Activated CD8-positive, alpha-beta T cell treated with anti-CD3 and anti-CD28 coated beads for 36 hours (primary cell): ENCODE measurements at regions not wholly inside any gene's neighbourhood (a gene's known extent, or its start where the extent isn't known, plus 50 kb on each side); places are given as distances from the start of the nearest gene placed in this dataset.

ENCODE experiments used
- ATAC-seq: fragments of 200-7000 bp; cut with Tn5 transposase; one replicate; pipeline ENCODE4 v1.10.0; 2021; ENCODE audit warnings: mild to moderate bottlenecking, moderate library complexity
- CTCF ChIA-PET: fragments of 350-600 bp; sonication (Branson Sonifier 250); formaldehyde crosslinking; loops from one replicate; lab custom pipeline; 2021; ENCODE audit warnings: antibody characterized with exemption; lab: Charles Lee
- POLR2A ChIA-PET: fragments of 350-600 bp; sonication (Branson Sonifier 250); formaldehyde crosslinking; loops from one replicate; lab custom pipeline; 2021; ENCODE audit warnings: antibody characterized with exemption; lab: Charles Lee
- DNase-seq: peaks from one replicate; pipeline ENCODE4 v3.0.0-alpha.2; 2020
- H3K27ac Mint-ChIP-seq: one replicate; pipeline ENCODE4 v1.8.0; 2021; ENCODE audit warnings: mild to moderate bottlenecking, mixed read lengths
- H3K27me3 Mint-ChIP-seq: one replicate; pipeline ENCODE4 v1.8.0; 2021; ENCODE audit warnings: mixed read lengths
- H3K36me3 Mint-ChIP-seq: one replicate; pipeline ENCODE4 v1.8.0; 2021; ENCODE audit warnings: low read depth, mixed read lengths
- H3K4me1 Mint-ChIP-seq: one replicate; pipeline ENCODE4 v1.8.0; 2021; ENCODE audit warnings: low read depth, mixed read lengths
- H3K4me3 Mint-ChIP-seq: one replicate; pipeline ENCODE4 v1.8.0; 2021; ENCODE audit warnings: mild to moderate bottlenecking, moderate library complexity, mixed read lengths
- H3K9me3 Mint-ChIP-seq: one replicate; pipeline ENCODE4 v1.8.0; 2021; ENCODE audit warnings: mixed read lengths
- intact Hi-C: fragments of 100-400 bp; cut with micrococcal nuclease; formaldehyde crosslinking; loops from one replicate; pipeline ENCODE4 v1.10.0; 2022
- TF ChIP-seq, protein P1 (sequence below): fragments of 200-600 bp; IDR thresholded peaks from one replicate; pipeline ENCODE4 v1.8.0; 2022; ENCODE audit warnings: antibody characterized with exemption, mild to moderate bottlenecking

DNA sequence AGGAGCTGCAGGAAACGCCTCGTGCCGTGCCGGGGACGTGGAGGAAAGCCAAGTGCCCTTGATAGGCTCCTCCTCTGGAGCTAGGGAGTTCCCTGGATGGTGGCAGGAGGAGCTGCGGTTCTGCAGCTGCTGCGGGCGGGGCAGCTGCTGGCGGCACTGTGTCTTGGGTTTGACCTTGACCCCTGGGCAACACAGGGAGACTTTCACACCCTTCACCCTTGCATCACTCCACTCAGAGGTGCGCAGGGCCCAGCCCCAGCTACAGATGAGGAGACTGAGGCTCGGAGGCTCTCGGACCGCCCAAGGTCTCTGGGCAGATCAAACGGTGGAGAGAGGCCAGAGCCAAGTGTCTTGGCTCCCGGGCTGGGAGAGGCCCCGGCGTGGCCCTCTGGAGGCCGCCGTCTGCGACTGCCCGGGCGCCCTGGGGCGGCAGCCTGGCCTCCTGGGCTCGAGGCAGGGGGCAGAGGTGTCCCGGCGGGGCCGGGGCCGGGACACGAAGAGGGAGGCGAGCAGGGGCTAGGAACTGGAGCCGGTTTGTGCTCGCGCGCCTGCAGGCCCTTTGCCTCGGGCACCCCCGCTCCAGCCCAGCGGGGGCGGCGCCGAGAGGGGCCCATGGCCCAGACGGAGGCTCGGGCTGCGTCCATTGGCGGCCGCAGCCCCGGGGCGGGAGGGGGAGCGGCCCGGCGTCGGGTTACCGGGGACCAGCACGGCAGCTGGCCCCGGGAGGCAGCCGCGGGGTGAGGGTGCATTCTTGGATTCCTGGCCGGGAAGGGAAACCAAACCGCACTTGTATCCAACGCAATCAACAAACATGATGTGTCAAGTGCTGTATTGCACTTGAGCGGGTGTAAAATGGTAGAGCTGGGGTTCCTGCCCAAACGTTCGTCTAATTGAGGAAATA lies 129.6 kb upstream of the SLC1A4 start:
- ChIA-PET CTCF (interaction anchor here (0.7 to 2.3 kb wide), 12 partner anchors 8 to 273 kb away, joined by 3 to 11 read pairs (median 4); no protein-coding TSS in a partner anchor), POLR2A (interaction anchor here (0.6 to 1.2 kb wide), 3 partner anchors 8 to 273 kb away, joined by 3 read pairs; partner anchors contain the start of gene SERTAD2)
- H3K4me1 Mint-ChIP-seq = peaks cover 8% of the 10 kb centered on the region
- no peaks in the 10 kb centered on the region for H3K9me3 Mint-ChIP-seq
- H3K36me3 Mint-ChIP-seq = no peaks in the 10 kb centered on the region
- DNase-seq = no peak
- no peak overlapping the region for H3K27ac Mint-ChIP-seq
- no peak overlapping the region for H3K4me3 Mint-ChIP-seq
- H3K27me3 Mint-ChIP-seq = peaks cover 6% of the 10 kb centered on the region
- TF ChIP-seq, protein P1, sequence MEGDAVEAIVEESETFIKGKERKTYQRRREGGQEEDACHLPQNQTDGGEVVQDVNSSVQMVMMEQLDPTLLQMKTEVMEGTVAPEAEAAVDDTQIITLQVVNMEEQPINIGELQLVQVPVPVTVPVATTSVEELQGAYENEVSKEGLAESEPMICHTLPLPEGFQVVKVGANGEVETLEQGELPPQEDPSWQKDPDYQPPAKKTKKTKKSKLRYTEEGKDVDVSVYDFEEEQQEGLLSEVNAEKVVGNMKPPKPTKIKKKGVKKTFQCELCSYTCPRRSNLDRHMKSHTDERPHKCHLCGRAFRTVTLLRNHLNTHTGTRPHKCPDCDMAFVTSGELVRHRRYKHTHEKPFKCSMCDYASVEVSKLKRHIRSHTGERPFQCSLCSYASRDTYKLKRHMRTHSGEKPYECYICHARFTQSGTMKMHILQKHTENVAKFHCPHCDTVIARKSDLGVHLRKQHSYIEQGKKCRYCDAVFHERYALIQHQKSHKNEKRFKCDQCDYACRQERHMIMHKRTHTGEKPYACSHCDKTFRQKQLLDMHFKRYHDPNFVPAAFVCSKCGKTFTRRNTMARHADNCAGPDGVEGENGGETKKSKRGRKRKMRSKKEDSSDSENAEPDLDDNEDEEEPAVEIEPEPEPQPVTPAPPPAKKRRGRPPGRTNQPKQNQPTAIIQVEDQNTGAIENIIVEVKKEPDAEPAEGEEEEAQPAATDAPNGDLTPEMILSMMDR = no peak
- ATAC-seq = no peak
- intact Hi-C loops = loop anchor here (5.0 kb wide), 1 partner anchor 212 kb away; no protein-coding TSS in a partner anchor

DNA sequence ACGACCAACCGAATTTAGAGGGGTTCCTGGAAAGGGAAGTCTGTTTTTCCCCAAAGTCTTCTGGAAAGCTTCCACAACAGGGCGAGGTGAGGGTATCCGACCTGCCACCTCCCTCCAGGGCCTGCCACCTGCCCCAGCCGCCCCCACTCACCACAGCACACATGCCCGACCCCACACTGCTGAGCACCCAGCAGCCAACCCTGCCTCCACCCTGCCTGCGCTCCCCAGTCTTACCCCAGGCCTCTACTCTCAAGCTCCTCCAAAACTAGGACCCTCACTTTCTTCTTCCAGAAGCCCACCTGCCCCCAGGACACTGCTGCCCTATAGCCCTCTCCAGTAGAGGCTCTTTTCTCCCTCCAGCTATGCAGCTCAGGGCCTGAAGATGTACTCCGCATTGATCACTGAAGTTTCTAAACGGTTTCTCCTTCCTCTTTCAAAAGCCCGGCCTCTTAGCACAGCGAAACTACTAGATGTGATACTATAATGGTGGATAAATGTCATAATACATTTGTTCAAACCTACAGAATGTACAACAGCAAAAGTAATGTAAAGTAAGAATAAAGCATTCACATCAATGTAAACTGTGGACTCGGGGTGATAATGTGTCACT lies 128.8 kb upstream of the SLC1A4 start:
- intact Hi-C loops = loop anchor here (5.0 kb wide), 1 partner anchor 213 kb away; no protein-coding TSS in a partner anchor
- Mint-ChIP-seq H3K36me3 (no peaks in the 10 kb centered on the region), H3K4me3 (no peak overlapping the region), H3K27ac (no peak overlapping the region), H3K27me3 (peaks cover 6% of the 10 kb centered on the region), H3K4me1 (peaks cover 4% of the 10 kb centered on the region), H3K9me3 (no peaks in the 10 kb centered on the region)
- ChIA-PET CTCF (interaction anchor here (0.7 to 2.3 kb wide), 7 partner anchors 9 to 274 kb away, joined by 3 to 11 read pairs (median 4); no protein-coding TSS in a partner anchor), POLR2A (interaction anchor here (1.2 kb wide), 1 partner anchor 207 kb away, joined by 3 read pairs; the partner anchor contains the start of gene SERTAD2)
- ATAC-seq (no peak), DNase-seq (no peak)
- TF ChIP-seq, protein P1 = no peak

DNA sequence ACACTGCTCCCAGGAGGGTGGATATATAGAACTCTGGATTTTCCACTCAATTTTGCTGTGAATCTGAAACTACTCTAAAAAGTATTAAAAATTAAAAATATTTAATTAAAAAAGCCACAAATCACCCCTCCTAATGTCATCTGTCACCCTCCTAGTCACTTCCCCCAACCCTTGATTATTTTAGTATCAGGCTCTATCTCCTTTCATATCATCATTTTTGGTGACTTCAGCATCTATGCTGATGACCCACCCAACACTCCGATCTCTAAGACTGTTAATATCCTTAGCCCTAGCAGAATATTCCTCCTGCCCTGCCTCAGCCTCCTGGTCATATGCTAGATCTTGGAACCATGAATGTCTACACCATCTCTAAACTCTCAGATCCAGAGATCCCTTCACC lies 128.3 kb upstream of the SLC1A4 start:
- ChIA-PET CTCF (interaction anchor here (1.4 kb wide), 1 partner anchor 215 kb away, joined by 8 read pairs; no protein-coding TSS in a partner anchor), POLR2A (interaction anchor here (1.2 kb wide), 1 partner anchor 208 kb away, joined by 3 read pairs; the partner anchor contains the start of gene SERTAD2)
- no peak overlapping the region for H3K4me3 Mint-ChIP-seq
- ATAC-seq (no peak), DNase-seq (no peak)
- TF ChIP-seq, protein P1 = no peak
- H3K36me3 Mint-ChIP-seq = no peaks in the 10 kb centered on the region
- peaks cover 4% of the 10 kb centered on the region for H3K4me1 Mint-ChIP-seq
- peaks cover 6% of the 10 kb centered on the region for H3K27me3 Mint-ChIP-seq
- no peak overlapping the region for H3K27ac Mint-ChIP-seq
- H3K9me3 Mint-ChIP-seq = no peaks in the 10 kb centered on the region
- intact Hi-C loops = loop anchor here (5.0 kb wide), 1 partner anchor 214 kb away; no protein-coding TSS in a partner anchor

DNA sequence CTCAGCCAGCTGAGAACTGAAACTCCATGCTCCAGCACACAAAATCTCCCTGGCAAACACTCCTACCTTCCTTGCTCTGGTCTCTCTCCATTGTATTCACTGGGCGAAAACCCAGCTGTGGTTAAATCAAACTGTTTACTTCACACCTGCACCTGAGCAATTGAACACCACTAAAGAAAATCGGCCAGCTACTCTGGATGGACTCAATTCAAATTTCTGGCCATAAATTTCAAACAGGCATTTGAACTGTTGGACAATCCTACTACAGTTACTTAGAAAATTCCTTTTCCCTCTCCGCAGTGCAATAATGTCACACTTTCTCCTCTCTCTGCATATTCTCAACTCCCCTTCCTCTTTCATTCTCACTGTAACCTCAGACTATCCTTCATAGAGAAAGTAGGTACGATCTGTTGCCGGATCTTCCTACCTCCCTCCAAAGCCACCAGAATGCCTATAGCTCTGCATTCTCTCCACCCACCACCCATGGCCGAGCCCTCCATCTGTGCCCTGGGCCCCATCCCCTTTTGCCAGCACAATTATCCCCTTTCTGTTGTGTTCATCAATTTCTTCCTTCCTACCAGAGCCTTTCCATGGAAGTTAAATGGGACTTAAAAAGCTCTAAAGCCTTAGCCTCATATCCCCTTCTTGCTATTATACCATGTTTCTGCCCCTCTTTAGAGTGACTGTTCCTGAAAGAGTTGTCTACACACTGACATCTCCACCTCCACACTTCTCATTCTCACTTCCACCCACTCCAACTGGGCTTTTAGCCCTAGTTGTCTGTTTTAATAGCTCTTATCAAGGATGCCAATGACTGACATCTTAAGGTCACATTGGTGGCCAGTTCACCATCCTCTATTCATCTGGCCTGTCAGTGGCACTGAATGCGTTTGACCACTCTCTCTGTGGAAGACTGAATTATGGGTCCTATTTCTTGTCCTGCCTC lies 127.5 kb upstream of the SLC1A4 start:
- CTCF ChIA-PET = interaction anchor here (0.7 to 3.6 kb wide), 6 partner anchors 11 to 338 kb away, joined by 3 to 12 read pairs (median 6); partner anchors contain the start of gene AFTPH
- H3K36me3 Mint-ChIP-seq = no peaks in the 10 kb centered on the region
- TF ChIP-seq, protein P1 = no peak
- ATAC-seq = no peak
- DNase-seq = no peak
- no peak overlapping the region for H3K4me3 Mint-ChIP-seq
- intact Hi-C loops = loop anchor here (5.0 kb wide), 1 partner anchor 214 kb away; no protein-coding TSS in a partner anchor
- H3K4me1 Mint-ChIP-seq = peaks cover 4% of the 10 kb centered on the region
- H3K9me3 Mint-ChIP-seq = no peaks in the 10 kb centered on the region
- H3K27me3 Mint-ChIP-seq = peaks cover 11% of the 10 kb centered on the region
- no peak overlapping the region for H3K27ac Mint-ChIP-seq
- POLR2A ChIA-PET = interaction anchor here (0.6 to 0.8 kb wide), 3 partner anchors 12 to 311 kb away, joined by 3 to 4 read pairs (median 3); no protein-coding TSS in a partner anchor
